ENCODE measurements at regions not wholly inside any gene's neighbourhood (a gene's known extent, or its start where the extent isn't known, plus 50 kb on each side); places are given as distances from the start of the nearest gene placed in this dataset.

GRCh38 chr12:74337951-74338350 is 199.7 kb upstream of the ATXN7L3B start:
- H3K27ac Mint-ChIP-seq: no peak overlapping the region
- no peaks in the 10 kb centered on the region for H3K36me3 Mint-ChIP-seq
- no peaks in the 10 kb centered on the region for H3K4me1 Mint-ChIP-seq (ENCODE audit: unreplicated experiment)
- no peak overlapping the region for H3K4me3 Mint-ChIP-seq
- TF ChIP-seq CTCF (conservative IDR thresholded peaks at IDR 0.05): no peak
- H3K27me3 Mint-ChIP-seq: no peaks in the 10 kb centered on the region
- DNase-seq (ENCODE audit: extremely low spot score, unreplicated experiment): no peak
- no peaks in the 10 kb centered on the region for H3K9me3 Mint-ChIP-seq

- TF ChIP-seq CTCF (conservative IDR thresholded peaks at IDR 0.05): no peak
- H3K36me3 Mint-ChIP-seq: no peaks in the 10 kb centered on the region
- no peak overlapping the region for H3K27ac Mint-ChIP-seq
- H3K4me1 Mint-ChIP-seq (ENCODE audit: unreplicated experiment): no peaks in the 10 kb centered on the region
- H3K9me3 Mint-ChIP-seq: no peaks in the 10 kb centered on the region
- no peak overlapping the region for H3K4me3 Mint-ChIP-seq
- DNase-seq (ENCODE audit: extremely low spot score, unreplicated experiment): no peak
- H3K27me3 Mint-ChIP-seq: no peaks in the 10 kb centered on the region
Measured at GRCh38 chr12:74339211-74339610, 198.4 kb upstream of the ATXN7L3B start.

- Mint-ChIP-seq H3K4me3 (no peak overlapping the region), H3K27me3 (no peaks in the 10 kb centered on the region), H3K27ac (no peak overlapping the region), H3K4me1 (ENCODE audit: unreplicated experiment) (no peaks in the 10 kb centered on the region), H3K36me3 (peaks cover 3% of the 10 kb centered on the region), H3K9me3 (no peaks in the 10 kb centered on the region)
- TF ChIP-seq CTCF (conservative IDR thresholded peaks at IDR 0.05): no peak
- DNase-seq (ENCODE audit: extremely low spot score, unreplicated experiment): no peak
Measured at GRCh38 chr12:74349925-74350324, 187.7 kb upstream of the ATXN7L3B start.

GRCh38 chr12:74365178-74365964 is 172.3 kb upstream of the ATXN7L3B start:
- H3K4me3 Mint-ChIP-seq: no peak overlapping the region
- H3K9me3 Mint-ChIP-seq: no peaks in the 10 kb centered on the region
- peak; percentile 59 for TF ChIP-seq CTCF (conservative IDR thresholded peaks at IDR 0.05)
- H3K36me3 Mint-ChIP-seq: no peaks in the 10 kb centered on the region
- no peak overlapping the region for H3K27ac Mint-ChIP-seq
- DNase-seq (ENCODE audit: extremely low spot score, unreplicated experiment): no peak
- no peaks in the 10 kb centered on the region for H3K4me1 Mint-ChIP-seq (ENCODE audit: unreplicated experiment)
- H3K27me3 Mint-ChIP-seq: no peaks in the 10 kb centered on the region

GRCh38 chr12:74370608-74371216 is 166.9 kb upstream of the ATXN7L3B start:
- TF ChIP-seq CTCF (conservative IDR thresholded peaks at IDR 0.05): no peak
- DNase-seq (ENCODE audit: extremely low spot score, unreplicated experiment): no peak
- no peak overlapping the region for H3K27ac Mint-ChIP-seq
- no peaks in the 10 kb centered on the region for H3K27me3 Mint-ChIP-seq
- H3K4me1 Mint-ChIP-seq (ENCODE audit: unreplicated experiment): no peaks in the 10 kb centered on the region
- H3K36me3 Mint-ChIP-seq: no peaks in the 10 kb centered on the region
- no peak overlapping the region for H3K4me3 Mint-ChIP-seq
- no peaks in the 10 kb centered on the region for H3K9me3 Mint-ChIP-seq

Measured in type B pancreatic cell (in vitro differentiated cells).